Gastroesophageal sphincter (tissue), 3 donors: ENCODE measurements at regions not wholly inside any gene's neighbourhood (a gene's known extent, or its start where the extent isn't known, plus 50 kb on each side); places are given as distances from the start of the nearest gene placed in this dataset.

Experiments used
- CTCF ChIP-seq, 4 experiments: fragments of 200-600 bp in 2 of 4; fragments of 450-650 bp in 2 of 4; sonication (generic) in 1 of 4; IDR thresholded peaks; one replicate each; pipeline ENCODE4 v1.5.1; 2017 to 2019; ENCODE audit warnings: antibody characterized with exemption in 4 of 4, mild to moderate bottlenecking in 2 of 4, moderate library complexity in 2 of 4
- EP300 ChIP-seq: sonication (generic); formaldehyde crosslinking; IDR thresholded peaks from one replicate; pipeline ENCODE4 v1.6.1; 2017; ENCODE audit warnings: antibody characterized with exemption, mild to moderate bottlenecking
- POLR2A ChIP-seq, 2 donors: fragments of 450-650 bp; IDR thresholded peaks; one replicate each; pipeline ENCODE4 v1.6.1; 2017; ENCODE audit warnings: antibody characterized with exemption in 2 of 2, mild to moderate bottlenecking in 2 of 2, moderate library complexity in 1 of 2
- POLR2AphosphoS5 ChIP-seq: sonication (generic); formaldehyde crosslinking; IDR thresholded peaks from one replicate; pipeline ENCODE4 v1.6.1; 2017; ENCODE audit warnings: antibody characterized with exemption

DNA sequence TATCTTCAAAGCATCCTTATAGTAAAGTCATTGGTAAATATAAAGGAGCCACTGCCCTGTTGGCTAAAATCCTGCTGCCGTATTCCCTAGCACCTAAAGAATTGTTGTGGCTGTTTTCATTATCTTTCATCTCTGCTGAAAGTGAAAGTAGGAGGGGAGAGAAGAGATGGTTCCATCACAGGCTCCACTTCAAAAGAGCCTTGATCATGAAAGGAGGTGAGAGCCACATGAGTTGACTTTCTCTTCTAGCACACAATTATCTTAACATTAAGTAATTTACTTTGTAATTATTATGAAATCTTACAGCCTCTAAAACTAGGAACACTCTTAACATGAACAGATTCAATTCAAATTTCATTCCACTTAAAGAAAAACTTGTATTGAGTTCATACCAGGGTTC lies 1050.9 kb upstream of the LRRTM1 start:
- TF ChIP-seq POLR2A (IDR thresholded peaks at IDR 0.05) (no peak), CTCF (IDR thresholded peaks at IDR 0.05) (no peak), EP300 (no peak), POLR2AphosphoS5 (no peak)
